ENCODE measurements at regions not wholly inside any gene's neighbourhood (a gene's known extent, or its start where the extent isn't known, plus 50 kb on each side); places are given as distances from the start of the nearest gene placed in this dataset.

DNA sequence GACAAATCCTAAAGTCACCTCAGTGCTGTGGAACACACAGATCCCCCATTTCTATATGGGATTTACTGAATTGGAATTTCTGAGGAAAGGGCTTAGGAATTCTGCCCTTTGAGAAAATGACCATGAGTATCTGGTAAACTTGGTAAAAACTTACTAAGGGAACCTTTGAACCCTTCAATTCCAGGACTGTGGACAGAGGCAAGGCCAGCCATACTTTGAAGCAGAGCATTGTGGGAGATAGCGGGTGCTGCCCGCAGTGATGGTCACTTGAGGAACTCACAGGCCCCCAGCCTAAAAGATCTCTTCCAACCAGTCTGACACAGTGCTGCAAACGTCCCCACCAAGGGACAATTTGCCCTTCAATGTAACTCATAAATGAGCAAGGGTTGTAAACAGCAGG is 61.4 kb downstream of the IRX6 start (continued):
- no peak for TF ChIP-seq ZNF518A (tag by site-specific recombination; conservative IDR thresholded peaks at IDR 0.05; ENCODE audit: low read depth)

DNA sequence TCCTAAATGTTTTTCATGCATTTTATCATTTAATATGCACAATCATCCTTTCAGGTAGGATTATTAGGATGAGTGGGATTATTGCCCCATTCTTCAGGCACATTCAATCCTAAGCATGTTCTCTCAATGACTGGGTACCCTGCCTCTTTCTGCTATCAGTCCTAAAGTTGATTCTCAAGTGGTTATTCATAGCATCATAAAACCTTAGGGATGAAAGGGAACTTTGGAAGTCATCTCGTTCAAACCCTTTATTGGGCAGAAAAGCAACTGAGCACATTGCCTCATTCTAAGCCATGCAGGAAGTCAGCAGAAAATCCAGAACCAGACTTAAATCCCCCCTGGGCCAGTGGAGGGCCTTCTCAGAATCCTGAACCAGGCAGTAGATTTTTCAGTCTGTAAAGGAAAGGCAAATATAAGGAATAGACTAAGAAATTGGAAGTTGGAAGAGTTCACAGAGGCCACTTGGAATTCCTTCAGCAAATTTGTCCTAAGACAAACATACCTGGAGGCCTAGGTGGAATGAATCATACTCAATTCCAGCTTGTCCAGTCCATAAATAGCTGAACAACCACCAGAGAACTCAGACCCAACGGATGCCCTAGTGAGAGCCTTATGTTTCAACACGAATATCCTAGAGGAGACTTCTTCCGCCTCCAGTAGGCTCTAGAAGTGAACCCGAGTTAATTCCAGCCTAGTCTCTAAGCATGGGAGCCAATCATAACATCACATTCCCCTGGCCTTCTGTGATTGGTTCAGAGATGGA is 62.7 kb downstream of the IRX6 start:
- H3K27ac ChIP-seq (ENCODE audit: extremely low read depth, low read depth, low read length): no peak overlapping the region

More for the DNA sequence above, 62.7 kb downstream of the IRX6 start:
- POLR2A ChIA-PET: no interaction called here
- Histone ChIP-seq H3K4me1 (ENCODE audit: control insufficient read depth, insufficient read depth, low read length) (no peaks in the 10 kb centered on the region), H3K36me3 (ENCODE audit: control insufficient read depth in 2 of 2, insufficient read depth in 1 of 2, low read length in 2 of 2) (no peaks in the 10 kb centered on the region), H3K9me3 (ENCODE audit: control insufficient read depth, insufficient read depth, low read depth, low read length) (no peaks in the 10 kb centered on the region), H3K4me3 (ENCODE audit: low read depth, low read length) (no peak overlapping the region)
- CTCF ChIA-PET: no interaction called here
- TF ChIP-seq ZNF112 (tag by site-specific recombination; IDR thresholded peaks at IDR 0.05): no peak
- TF ChIP-seq, protein P1, sequence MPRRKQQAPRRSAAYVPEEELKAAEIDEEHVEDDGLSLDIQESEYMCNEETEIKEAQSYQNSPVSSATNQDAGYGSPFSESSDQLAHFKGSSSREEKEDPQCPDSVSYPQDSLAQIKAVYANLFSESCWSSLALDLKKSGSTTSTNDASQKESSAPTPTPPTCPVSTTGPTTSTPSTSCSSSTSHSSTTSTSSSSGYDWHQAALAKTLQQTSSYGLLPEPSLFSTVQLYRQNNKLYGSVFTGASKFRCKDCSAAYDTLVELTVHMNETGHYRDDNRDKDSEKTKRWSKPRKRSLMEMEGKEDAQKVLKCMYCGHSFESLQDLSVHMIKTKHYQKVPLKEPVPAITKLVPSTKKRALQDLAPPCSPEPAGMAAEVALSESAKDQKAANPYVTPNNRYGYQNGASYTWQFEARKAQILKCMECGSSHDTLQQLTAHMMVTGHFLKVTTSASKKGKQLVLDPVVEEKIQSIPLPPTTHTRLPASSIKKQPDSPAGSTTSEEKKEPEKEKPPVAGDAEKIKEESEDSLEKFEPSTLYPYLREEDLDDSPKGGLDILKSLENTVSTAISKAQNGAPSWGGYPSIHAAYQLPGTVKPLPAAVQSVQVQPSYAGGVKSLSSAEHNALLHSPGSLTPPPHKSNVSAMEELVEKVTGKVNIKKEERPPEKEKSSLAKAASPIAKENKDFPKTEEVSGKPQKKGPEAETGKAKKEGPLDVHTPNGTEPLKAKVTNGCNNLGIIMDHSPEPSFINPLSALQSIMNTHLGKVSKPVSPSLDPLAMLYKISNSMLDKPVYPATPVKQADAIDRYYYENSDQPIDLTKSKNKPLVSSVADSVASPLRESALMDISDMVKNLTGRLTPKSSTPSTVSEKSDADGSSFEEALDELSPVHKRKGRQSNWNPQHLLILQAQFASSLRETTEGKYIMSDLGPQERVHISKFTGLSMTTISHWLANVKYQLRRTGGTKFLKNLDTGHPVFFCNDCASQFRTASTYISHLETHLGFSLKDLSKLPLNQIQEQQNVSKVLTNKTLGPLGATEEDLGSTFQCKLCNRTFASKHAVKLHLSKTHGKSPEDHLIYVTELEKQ (tag by site-specific recombination; IDR thresholded peaks at IDR 0.05; ENCODE audit: borderline replicate concordance): no peak
- TF ChIP-seq, protein P2, sequence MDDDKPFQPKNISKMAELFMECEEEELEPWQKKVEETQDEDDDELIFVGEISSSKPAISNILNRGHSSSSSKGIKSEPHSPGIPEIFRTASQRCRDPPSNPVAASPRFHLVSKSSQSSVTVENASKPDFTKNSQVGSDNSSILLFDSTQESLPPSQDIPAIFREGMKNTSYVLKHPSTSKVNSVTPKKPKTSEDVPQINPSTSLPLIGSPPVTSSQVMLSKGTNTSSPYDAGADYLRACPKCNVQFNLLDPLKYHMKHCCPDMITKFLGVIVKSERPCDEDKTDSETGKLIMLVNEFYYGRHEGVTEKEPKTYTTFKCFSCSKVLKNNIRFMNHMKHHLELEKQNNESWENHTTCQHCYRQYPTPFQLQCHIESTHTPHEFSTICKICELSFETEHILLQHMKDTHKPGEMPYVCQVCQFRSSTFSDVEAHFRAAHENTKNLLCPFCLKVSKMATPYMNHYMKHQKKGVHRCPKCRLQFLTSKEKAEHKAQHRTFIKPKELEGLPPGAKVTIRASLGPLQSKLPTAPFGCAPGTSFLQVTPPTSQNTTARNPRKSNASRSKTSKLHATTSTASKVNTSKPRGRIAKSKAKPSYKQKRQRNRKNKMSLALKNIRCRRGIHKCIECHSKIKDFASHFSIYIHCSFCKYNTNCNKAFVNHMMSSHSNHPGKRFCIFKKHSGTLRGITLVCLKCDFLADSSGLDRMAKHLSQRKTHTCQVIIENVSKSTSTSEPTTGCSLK (tag by site-specific recombination; IDR thresholded peaks at IDR 0.05): no peak
- no peak for TF ChIP-seq ZNF184 (tag by site-specific recombination; IDR thresholded peaks at IDR 0.05)
- no peak for TF ChIP-seq RBAK (tag by site-specific recombination; IDR thresholded peaks at IDR 0.05)
- no peak for TF ChIP-seq ZBTB20 (tag by site-specific recombination; IDR thresholded peaks at IDR 0.05)
- TF ChIP-seq ZNF571 (tag by site-specific recombination; IDR thresholded peaks at IDR 0.05): no peak
- TF ChIP-seq ZNF514 (tag by site-specific recombination; IDR thresholded peaks at IDR 0.05): no peak
- no peak for TF ChIP-seq ZNF138 (tag by site-specific recombination; IDR thresholded peaks at IDR 0.05; ENCODE audit: borderline replicate concordance)
- no peak for TF ChIP-seq ZNF585B (tag by site-specific recombination; IDR thresholded peaks at IDR 0.05)
- TF ChIP-seq, protein P3, sequence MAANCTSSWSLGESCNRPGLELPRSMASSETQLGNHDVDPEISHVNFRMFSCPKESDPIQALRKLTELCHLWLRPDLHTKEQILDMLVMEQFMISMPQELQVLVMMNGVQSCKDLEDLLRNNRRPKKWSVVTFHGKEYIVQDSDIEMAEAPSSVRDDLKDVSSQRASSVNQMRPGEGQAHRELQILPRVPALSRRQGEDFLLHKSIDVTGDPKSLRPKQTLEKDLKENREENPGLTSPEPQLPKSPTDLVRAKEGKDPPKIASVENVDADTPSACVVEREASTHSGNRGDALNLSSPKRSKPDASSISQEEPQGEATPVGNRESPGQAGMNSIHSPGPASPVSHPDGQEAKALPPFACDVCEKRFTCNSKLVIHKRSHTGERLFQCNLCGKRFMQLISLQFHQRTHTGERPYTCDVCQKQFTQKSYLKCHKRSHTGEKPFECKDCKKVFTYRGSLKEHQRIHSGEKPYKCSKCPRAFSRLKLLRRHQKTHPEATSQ (tag by site-specific recombination; IDR thresholded peaks at IDR 0.05): no peak
- no peak for TF ChIP-seq REPIN1 (tag by site-specific recombination; IDR thresholded peaks at IDR 0.05; ENCODE audit: low read depth)
